ENCODE measurements at regions not wholly inside any gene's neighbourhood (a gene's known extent, or its start where the extent isn't known, plus 50 kb on each side); places are given as distances from the start of the nearest gene placed in this dataset.

DNA sequence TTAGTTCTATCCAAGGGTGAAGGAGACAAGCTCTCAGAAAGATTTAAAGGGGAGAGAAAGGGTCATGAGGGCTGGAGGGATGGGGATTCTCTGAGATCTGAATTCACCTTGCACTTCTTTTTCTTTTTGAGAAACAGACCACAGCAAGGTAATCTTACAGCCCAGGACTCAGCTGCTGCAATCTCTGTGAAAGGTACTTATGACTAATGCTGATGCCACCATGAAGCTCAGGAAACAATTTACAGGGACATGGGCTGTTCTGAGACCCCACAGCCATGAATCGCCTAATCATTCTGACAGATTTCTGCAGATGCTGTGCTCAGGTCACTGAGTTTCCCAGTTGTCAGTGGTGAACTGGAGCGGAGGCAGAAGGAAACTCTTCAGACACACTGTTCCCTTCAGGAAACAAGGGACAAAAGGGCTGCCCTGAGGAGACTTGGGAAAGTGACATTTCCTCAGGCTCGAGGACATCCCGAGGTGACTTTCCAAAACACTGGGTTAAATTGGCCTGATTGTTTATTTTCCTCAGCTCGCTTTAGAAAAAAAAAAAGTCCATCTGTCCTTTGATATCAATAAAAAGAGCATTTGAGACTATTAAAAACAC lies 103.8 kb upstream of the PLCB4 start:
- Histone ChIP-seq H2BK5ac (ENCODE audit: low read length) (no peak overlapping the region), H2BK120ac (ENCODE audit: low read depth, low read length) (no peak overlapping the region), H3K23ac (ENCODE audit: low read length) (peak overlapping the region; percentile 4), H3K79me1 (ENCODE audit: low read length) (no peaks in the 10 kb centered on the region), H2AK5ac (ENCODE audit: low read length) (no peak overlapping the region), H3K9ac (ENCODE audit: low read length) (no peak overlapping the region), H3K4me1 (ENCODE audit: control insufficient read depth, low read depth, low read length) (no peaks in the 10 kb centered on the region), H3K27ac (ENCODE audit: low read depth, low read length) (no peak overlapping the region), H3K27me3 (ENCODE audit: insufficient read depth, low read length, poor library complexity) (no peaks in the 10 kb centered on the region), H3K36me3 (ENCODE audit: control insufficient read depth, insufficient read depth, low read length) (no peaks in the 10 kb centered on the region), H3K4ac (ENCODE audit: low read depth, low read length) (no peak overlapping the region), H3K4me2 (ENCODE audit: low read length) (no peak overlapping the region), H3K18ac (ENCODE audit: low read length) (no peak overlapping the region), H3K56ac (ENCODE audit: low read length) (no peak overlapping the region), H2BK15ac (replicated peaks; ENCODE audit: low read depth) (no peak overlapping the region), H3K79me2 (ENCODE audit: control insufficient read depth, insufficient read depth, low read length) (no peaks in the 10 kb centered on the region), H4K5ac (ENCODE audit: low read length) (no peak overlapping the region), H3K4me3 (ENCODE audit: low read length) (no peak overlapping the region), H4K8ac (ENCODE audit: low read depth, low read length) (no peak overlapping the region)
- no CpG with 5 or more reads among the region's 5 CpGs for WGBS (ENCODE audit: extremely low coverage, insufficient coverage, low lambda C conversion rate)
- DNase-seq = peak; percentile 10

GRCh38 chr20:8967641-8968245 lies 101.1 kb upstream of the PLCB4 start:
- Histone ChIP-seq H3K79me2 (ENCODE audit: control insufficient read depth, insufficient read depth, low read length) (no peaks in the 10 kb centered on the region), H4K5ac (ENCODE audit: low read length) (no peak overlapping the region), H3K4me3 (ENCODE audit: low read length) (no peak overlapping the region), H3K23ac (ENCODE audit: low read length) (no peak overlapping the region), H3K36me3 (ENCODE audit: control insufficient read depth, insufficient read depth, low read length) (no peaks in the 10 kb centered on the region), H4K8ac (ENCODE audit: low read depth, low read length) (no peak overlapping the region), H3K4ac (ENCODE audit: low read depth, low read length) (no peak overlapping the region), H3K56ac (ENCODE audit: low read length) (no peak overlapping the region), H2AK5ac (ENCODE audit: low read length) (no peak overlapping the region), H2BK15ac (replicated peaks; ENCODE audit: low read depth) (no peak overlapping the region), H3K79me1 (ENCODE audit: low read length) (no peaks in the 10 kb centered on the region), H3K4me2 (ENCODE audit: low read length) (no peak overlapping the region), H3K18ac (ENCODE audit: low read length) (no peak overlapping the region), H3K27me3 (ENCODE audit: insufficient read depth, low read length, poor library complexity) (no peaks in the 10 kb centered on the region), H3K27ac (ENCODE audit: low read depth, low read length) (no peak overlapping the region), H3K9ac (ENCODE audit: low read length) (no peak overlapping the region), H2BK5ac (ENCODE audit: low read length) (no peak overlapping the region), H3K4me1 (ENCODE audit: control insufficient read depth, low read depth, low read length) (no peaks in the 10 kb centered on the region), H2BK120ac (ENCODE audit: low read depth, low read length) (no peak overlapping the region)
- DNase-seq = no peak
- WGBS (ENCODE audit: extremely low coverage, insufficient coverage, low lambda C conversion rate) = no CpG with 5 or more reads among the region's 2 CpGs

DNA sequence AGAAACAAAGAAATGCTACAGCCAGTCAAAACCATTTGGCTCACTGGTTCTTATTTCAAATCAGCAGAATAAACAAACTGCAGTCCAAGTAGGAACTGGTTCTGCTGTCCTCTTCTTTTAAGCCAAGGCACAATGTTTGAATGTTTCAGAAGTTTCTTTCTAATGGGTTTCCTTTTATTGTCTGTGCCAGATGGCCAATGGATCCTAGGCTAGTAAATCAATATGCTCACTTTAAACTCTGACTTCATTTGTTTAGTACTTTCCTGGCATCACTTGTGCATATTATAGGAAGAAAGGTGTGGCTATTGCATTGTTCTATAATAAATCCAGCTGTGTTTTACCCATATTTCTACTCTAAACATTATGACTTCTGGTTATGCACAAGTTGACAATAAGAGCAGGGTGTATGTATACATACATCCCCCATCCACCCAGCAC lies 99.7 kb upstream of the PLCB4 start:
- Histone ChIP-seq H2BK15ac (replicated peaks; ENCODE audit: low read depth) (no peak overlapping the region), H3K36me3 (ENCODE audit: control insufficient read depth, insufficient read depth, low read length) (no peaks in the 10 kb centered on the region)

GRCh38 chr20:8971669-8972316 lies 97.1 kb upstream of the PLCB4 start:
- no peaks in the 10 kb centered on the region for H3K4me1 ChIP-seq (ENCODE audit: control insufficient read depth, low read depth, low read length)

More for the DNA sequence above, 99.7 kb upstream of the PLCB4 start:
- Histone ChIP-seq H3K79me2 (ENCODE audit: control insufficient read depth, insufficient read depth, low read length) (no peaks in the 10 kb centered on the region), H3K4me3 (ENCODE audit: low read length) (no peak overlapping the region), H4K5ac (ENCODE audit: low read length) (no peak overlapping the region), H3K27ac (ENCODE audit: low read depth, low read length) (no peak overlapping the region), H3K27me3 (ENCODE audit: insufficient read depth, low read length, poor library complexity) (no peaks in the 10 kb centered on the region), H3K4me2 (ENCODE audit: low read length) (no peak overlapping the region), H3K79me1 (ENCODE audit: low read length) (no peaks in the 10 kb centered on the region), H3K4ac (ENCODE audit: low read depth, low read length) (no peak overlapping the region), H3K56ac (ENCODE audit: low read length) (no peak overlapping the region), H2AK5ac (ENCODE audit: low read length) (no peak overlapping the region), H3K23ac (ENCODE audit: low read length) (no peak overlapping the region), H3K9ac (ENCODE audit: low read length) (no peak overlapping the region), H3K18ac (ENCODE audit: low read length) (no peak overlapping the region), H3K4me1 (ENCODE audit: control insufficient read depth, low read depth, low read length) (no peaks in the 10 kb centered on the region), H2BK5ac (ENCODE audit: low read length) (no peak overlapping the region), H2BK120ac (ENCODE audit: low read depth, low read length) (no peak overlapping the region), H4K8ac (ENCODE audit: low read depth, low read length) (no peak overlapping the region)
- DNase-seq = no peak

GRCh38 chr20:8972963-8973705 lies 95.8 kb upstream of the PLCB4 start:
- Histone ChIP-seq H3K4ac (ENCODE audit: low read depth, low read length) (no peak overlapping the region), H3K4me2 (ENCODE audit: low read length) (no peak overlapping the region), H3K27ac (ENCODE audit: low read depth, low read length) (no peak overlapping the region), H3K4me3 (ENCODE audit: low read length) (no peak overlapping the region), H3K4me1 (ENCODE audit: control insufficient read depth, low read depth, low read length) (no peaks in the 10 kb centered on the region), H2BK120ac (ENCODE audit: low read depth, low read length) (no peak overlapping the region), H3K79me2 (ENCODE audit: control insufficient read depth, insufficient read depth, low read length) (no peaks in the 10 kb centered on the region), H3K36me3 (ENCODE audit: control insufficient read depth, insufficient read depth, low read length) (no peaks in the 10 kb centered on the region), H3K79me1 (ENCODE audit: low read length) (no peaks in the 10 kb centered on the region), H3K27me3 (ENCODE audit: insufficient read depth, low read length, poor library complexity) (no peaks in the 10 kb centered on the region), H4K8ac (ENCODE audit: low read depth, low read length) (no peak overlapping the region), H2BK5ac (ENCODE audit: low read length) (no peak overlapping the region), H3K18ac (ENCODE audit: low read length) (no peak overlapping the region), H4K5ac (ENCODE audit: low read length) (no peak overlapping the region), H3K56ac (ENCODE audit: low read length) (no peak overlapping the region), H3K9ac (ENCODE audit: low read length) (no peak overlapping the region), H2AK5ac (ENCODE audit: low read length) (no peak overlapping the region), H2BK15ac (replicated peaks; ENCODE audit: low read depth) (no peak overlapping the region), H3K23ac (ENCODE audit: low read length) (no peak overlapping the region)
- WGBS (ENCODE audit: extremely low coverage, insufficient coverage, low lambda C conversion rate) = no CpG with 5 or more reads among the region's 4 CpGs
- no peak for DNase-seq

More at GRCh38 chr20:8971669-8972316, 97.1 kb upstream of the PLCB4 start:
- no peak overlapping the region for H2AK5ac ChIP-seq (ENCODE audit: low read length)
- no peak overlapping the region for H3K9ac ChIP-seq (ENCODE audit: low read length)
- H2BK5ac ChIP-seq (ENCODE audit: low read length) = no peak overlapping the region
- H3K36me3 ChIP-seq (ENCODE audit: control insufficient read depth, insufficient read depth, low read length) = no peaks in the 10 kb centered on the region
- no peak overlapping the region for H3K4me3 ChIP-seq (ENCODE audit: low read length)
- no peak overlapping the region for H3K23ac ChIP-seq (ENCODE audit: low read length)
- no CpG with 5 or more reads among the region's 4 CpGs for WGBS (ENCODE audit: extremely low coverage, insufficient coverage, low lambda C conversion rate)
- DNase-seq = peak; percentile 11
- H3K27me3 ChIP-seq (ENCODE audit: insufficient read depth, low read length, poor library complexity) = no peaks in the 10 kb centered on the region
- no peak overlapping the region for H3K4me2 ChIP-seq (ENCODE audit: low read length)
- no peaks in the 10 kb centered on the region for H3K79me2 ChIP-seq (ENCODE audit: control insufficient read depth, insufficient read depth, low read length)
- no peak overlapping the region for H2BK15ac ChIP-seq (replicated peaks; ENCODE audit: low read depth)
- H4K8ac ChIP-seq (ENCODE audit: low read depth, low read length) = no peak overlapping the region
- no peak overlapping the region for H3K56ac ChIP-seq (ENCODE audit: low read length)
- H2BK120ac ChIP-seq (ENCODE audit: low read depth, low read length) = no peak overlapping the region
- H3K27ac ChIP-seq (ENCODE audit: low read depth, low read length) = no peak overlapping the region
- H4K5ac ChIP-seq (ENCODE audit: low read length) = no peak overlapping the region
- no peak overlapping the region for H3K18ac ChIP-seq (ENCODE audit: low read length)
- no peak overlapping the region for H3K4ac ChIP-seq (ENCODE audit: low read depth, low read length)
- H3K79me1 ChIP-seq (ENCODE audit: low read length) = no peaks in the 10 kb centered on the region

All from mesendoderm (in vitro differentiated cells).